HG03066 (cell line): ENCODE measurements at regions not wholly inside any gene's neighbourhood (a gene's known extent, or its start where the extent isn't known, plus 50 kb on each side); places are given as distances from the start of the nearest gene placed in this dataset.

Experiments
- ATAC-seq: cut with Tn5 transposase; IDR thresholded peaks from one replicate; pipeline ENCODE4 v1.9.1; 2021; ENCODE audit warnings: low read depth; ENCODE audit not compliant: unreplicated experiment

GRCh38 chr20:19073584-19074218, 138.7 kb upstream of the SLC24A3 start:
- no peak for ATAC-seq

DNA sequence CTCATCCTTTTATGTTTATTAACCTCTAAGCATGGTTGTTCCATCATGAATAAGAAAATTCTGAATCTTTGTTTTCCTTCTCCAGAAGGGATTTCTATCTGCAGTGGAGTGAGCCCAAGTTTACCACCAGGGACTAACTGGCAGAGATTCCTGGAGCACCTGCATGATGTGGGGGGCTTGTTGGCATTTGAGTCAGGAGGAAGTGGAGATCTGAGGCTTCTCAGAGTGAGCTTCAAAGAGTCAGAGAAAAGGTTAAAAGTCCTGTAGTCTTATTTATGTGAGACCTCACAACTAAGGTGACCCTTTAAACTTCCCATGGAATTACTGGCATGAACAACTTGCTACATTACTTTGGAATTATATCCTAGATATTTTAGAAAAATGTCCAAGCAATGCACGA, 138.1 kb upstream of the SLC24A3 start:
- no peak for ATAC-seq

DNA sequence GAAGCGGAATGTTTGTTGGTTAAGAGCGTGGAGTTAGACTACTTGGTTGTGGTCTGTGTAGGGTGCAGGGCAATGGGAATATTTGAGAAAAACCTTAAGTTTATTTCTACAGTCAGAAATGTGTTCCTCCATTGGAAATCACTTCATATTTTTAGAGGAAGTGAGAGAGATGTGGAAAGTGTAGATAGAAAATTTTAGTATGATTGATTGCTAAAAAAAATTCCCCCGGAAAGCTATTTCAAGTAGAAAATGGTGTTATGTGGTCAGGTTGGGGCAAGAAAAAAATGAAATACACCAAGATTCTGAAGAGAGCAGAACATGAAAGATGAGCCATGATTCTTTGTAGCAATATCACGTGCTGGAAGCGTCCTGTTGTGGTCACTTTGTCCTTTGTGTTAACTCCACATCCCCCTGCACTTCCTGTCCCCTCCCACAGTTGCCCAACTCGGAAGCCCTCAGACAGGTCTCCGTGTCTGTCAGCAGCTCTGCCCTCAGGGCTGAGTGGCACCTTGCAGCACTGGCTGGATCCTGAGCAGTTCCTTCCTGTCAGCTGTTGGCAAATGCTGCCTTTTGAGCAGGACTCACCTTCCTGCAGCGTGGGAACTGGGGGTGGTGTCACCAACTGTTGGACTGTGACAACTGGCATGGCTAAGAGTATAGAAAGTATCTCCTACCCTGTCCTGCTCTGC, 137.5 kb upstream of the SLC24A3 start:
- ATAC-seq, result peak; percentile 42

GRCh38 chr20:19077370-19078220, 134.8 kb upstream of the SLC24A3 start:
- ATAC-seq, result no peak

DNA sequence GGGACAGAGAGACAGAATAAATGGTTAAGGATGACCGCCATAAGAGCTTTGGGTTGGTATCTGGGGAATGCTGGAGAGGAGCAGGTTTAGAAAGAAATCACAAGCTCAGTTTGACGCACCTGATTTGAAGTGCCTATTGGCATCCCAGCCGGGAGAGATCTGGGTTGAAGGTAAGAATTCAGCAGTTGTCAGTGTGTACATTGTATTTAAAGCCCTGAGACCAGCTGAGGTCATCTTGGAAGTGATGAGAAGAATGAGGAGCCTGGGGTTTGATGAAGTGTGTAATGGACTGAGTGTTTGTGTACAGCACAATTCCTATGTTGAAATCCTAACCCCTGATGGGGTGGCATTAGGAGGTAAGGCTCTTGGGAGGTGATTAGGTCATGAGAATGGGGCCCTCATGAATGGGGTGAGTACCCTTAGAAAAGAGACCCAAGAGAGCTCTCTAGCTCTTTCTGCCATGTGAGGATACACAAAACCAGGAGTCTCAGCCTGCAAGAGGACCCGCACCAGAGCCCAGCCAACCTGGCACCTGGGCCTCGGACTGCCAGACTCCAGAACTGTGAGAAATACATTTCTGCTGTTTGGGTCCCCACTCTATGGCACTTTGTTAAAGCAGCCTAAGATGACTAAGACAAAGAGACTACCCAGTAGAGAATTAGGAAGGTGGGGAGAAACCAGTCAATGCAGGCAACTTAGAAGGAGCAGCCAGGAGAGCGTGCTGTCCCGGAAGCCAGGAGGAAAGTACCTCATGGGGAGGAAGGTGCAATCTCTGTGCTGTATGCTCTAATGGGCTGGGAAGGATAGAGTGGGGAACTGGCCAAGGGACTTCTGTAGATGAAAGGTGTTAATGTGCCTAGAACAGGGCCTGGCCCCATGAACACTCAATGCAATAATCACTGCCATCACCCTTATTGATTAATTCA, 133.7 kb upstream of the SLC24A3 start:
- no peak for ATAC-seq

GRCh38 chr20:19079536-19080299, 132.7 kb upstream of the SLC24A3 start:
- ATAC-seq, result no peak

- ATAC-seq, result no peak
Measured at GRCh38 chr20:19081937-19082336, 130.5 kb upstream of the SLC24A3 start.

DNA sequence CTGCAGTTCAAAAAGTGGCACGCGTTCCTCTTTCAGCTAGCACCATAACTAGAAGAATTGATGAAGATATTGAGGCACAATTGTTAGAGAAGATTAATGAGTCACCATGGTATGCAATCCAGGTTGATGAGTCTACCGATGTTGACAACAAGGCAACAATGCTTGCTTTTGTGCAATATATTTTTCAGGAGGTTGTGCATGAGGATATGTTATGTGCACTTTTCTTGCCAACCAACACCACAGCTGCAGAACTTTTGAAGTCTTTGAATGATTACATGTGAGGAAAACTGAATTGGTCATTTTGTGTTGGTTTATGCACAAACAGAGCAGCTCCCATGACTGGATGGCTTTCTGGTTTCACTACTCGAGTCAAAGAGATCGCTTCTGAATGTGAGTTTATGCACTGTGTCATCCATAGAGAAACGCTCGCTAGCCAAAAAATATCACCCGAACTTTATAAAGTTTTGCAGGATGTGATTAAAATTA, 129.3 kb upstream of the SLC24A3 start:
- ATAC-seq, result no peak

DNA sequence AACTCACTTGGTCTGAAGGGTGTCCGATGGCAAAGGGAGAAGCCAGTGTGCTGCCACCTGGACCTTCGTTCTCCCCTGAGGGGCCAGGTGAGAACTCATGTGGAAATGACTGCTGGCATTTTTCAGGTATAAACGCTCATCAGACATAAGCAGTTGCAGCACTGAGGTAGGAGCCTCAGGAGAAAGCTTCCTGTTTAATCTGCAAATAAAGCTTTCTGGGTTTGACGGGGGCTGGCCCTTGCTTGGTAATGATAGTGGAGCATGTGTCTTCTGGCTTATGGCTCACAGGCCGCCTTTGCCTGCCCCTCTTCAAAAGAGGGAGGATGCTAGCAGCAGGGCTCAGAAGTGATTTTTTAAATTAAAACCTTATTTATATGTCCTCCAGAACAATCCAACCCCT, 122.1 kb upstream of the SLC24A3 start:
- no peak for ATAC-seq

GRCh38 chr20:19094959-19095541, 117.4 kb upstream of the SLC24A3 start:
- ATAC-seq, result no peak

DNA sequence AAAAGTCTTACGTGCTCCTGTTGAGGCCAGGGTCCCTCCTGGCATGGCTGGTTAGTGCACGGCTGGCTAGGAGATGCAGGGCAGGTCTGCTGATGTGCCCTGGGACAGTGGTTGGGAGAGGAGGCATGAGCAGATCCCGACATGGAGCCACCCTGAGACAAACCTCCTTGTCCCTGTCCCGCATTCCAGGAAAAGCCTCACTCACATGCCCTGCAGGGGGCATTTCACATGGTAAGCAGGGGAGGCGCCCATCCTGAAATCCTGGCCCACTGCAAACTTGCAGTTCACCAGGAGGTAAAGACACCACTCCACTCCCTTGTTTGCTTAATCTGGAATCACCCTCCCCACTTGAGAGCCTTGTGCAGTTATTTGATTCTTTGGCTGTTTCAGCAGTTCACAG, 116.7 kb upstream of the SLC24A3 start:
- ATAC-seq, result no peak

DNA sequence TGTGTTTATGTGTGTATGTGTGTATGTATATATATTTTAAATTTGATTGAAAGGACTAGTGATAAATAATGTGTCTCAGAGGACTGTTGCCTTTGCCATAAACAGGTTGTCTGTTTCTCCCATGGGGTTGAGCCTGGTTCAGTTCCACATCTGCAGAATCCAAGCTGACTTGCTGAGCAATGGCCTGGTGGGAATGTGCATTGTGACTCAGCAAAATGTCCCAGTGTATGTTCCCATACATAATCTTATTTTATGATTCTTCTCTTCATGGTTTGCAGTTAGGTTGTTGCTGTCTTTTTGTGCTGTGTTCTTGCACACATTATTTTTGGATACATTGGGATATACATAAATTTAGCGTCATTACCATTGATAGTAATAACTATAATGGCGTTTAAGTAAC, 115.6 kb upstream of the SLC24A3 start:
- ATAC-seq, result no peak

DNA sequence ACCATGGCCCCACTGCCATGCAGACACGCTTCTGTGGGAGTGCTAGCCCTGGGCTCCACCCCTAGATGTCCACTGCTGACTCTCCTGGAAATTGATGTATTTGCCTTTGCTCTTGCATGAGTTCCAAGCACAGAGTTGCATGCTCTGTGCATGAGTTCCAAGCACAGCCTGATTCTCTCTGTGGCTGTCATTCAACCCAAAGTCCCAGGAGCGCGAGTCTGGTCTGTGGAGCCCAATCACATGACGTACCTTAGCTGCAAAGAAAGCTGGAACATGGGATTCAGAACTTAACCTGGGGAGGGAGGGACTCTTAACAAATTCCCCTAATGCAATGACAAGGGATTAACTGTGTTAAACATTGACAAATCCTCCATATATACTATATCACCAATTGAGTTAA, 114.3 kb upstream of the SLC24A3 start:
- no peak for ATAC-seq

DNA sequence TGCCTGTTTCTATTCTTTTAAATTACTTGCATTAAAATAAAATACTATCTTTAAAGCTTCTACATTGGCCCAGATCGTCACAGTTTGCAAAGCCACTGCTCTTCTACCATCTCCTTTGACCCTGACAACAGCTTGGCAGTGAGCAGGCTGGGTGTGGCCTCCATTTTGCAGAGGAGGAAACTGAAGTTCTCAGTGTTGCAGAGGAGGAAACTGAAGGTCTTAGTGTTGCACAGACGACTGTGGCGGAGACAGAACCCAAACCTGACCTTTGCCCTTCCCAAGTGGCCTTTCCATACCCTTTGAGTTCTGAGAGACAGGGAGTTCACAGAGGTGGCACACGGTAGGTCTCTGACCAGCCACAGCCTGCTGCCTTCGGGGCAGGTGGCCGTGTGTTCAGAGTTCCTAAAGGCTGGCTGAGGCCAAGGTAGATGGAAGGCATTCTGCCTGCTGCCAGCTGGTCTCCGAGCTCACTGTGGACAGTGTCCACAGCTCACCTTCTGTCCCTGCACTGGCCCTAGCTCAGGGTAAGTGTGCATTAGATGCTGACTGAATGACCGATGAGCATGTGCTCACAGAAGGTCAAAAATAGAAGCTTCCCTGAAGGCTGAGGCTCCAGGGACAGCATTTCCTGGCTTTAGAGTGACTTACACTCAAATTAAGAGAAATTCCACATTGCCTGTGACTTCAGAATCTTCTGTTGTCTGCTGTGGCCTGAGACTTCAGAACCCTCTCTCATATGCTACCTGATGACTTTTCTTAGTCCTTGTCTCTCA, 113.5 kb upstream of the SLC24A3 start:
- ATAC-seq, result no peak

- no peak for ATAC-seq
Measured at GRCh38 chr20:19099596-19100545, 112.6 kb upstream of the SLC24A3 start.

DNA sequence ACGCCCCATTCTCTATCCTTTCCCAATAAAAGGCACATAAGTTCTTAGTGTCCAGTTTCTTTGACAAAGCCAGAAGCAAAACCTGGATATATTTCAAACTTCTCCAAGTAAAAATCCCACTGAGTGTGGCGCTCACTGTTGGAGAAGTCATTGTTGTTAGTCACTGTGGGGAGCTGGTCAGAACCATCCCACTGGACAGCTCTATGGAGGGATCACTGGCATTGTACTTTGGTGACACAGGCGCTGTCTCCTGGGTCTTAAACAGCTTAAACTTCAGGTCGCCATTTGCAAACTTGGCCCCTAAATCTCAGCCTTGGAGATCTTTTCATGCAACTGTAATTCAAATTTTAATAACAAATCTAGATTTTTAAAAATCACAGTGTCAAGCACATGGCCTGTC, 111.5 kb upstream of the SLC24A3 start:
- no peak for ATAC-seq

GRCh38 chr20:19104186-19104585, 108.3 kb upstream of the SLC24A3 start:
- no peak for ATAC-seq
